K562 (cell line): ENCODE measurements at regions not wholly inside any gene's neighbourhood (a gene's known extent, or its start where the extent isn't known, plus 50 kb on each side); places are given as distances from the start of the nearest gene placed in this dataset.

ENCODE experiments used
- ATAC-seq: fragments of 200-7000 bp; cut with Tn5 transposase; 3 replicates; pipeline ENCODE4 v1.9.1; 2020; ENCODE audit warnings: moderate library complexity
- BruUV-seq: library from RNA; stranded (reverse); fragments of 400-500 nt; replicated peaks from 2 replicates; lab custom pipeline; 2021; lab: Mats Ljungman, UMichigan
- CTCF ChIA-PET: fragments of 300-600 bp; formaldehyde crosslinking; extraction: SDS; loops from one replicate; lab custom pipeline; 2021; ENCODE audit warnings: low intra/inter-chr PET ratio; lab: Yijun Ruan, JAX
- POLR2A ChIA-PET: fragments of 300-600, 350-650 bp; sonication (Branson Sonifier 250); formaldehyde crosslinking; extraction: SDS; loops from one replicate; lab custom pipeline; 2021; ENCODE audit warnings: antibody characterized with exemption, inconsistent platforms; lab: Yijun Ruan, JAX
- DNase-seq, 4 experiments: peaks; one replicate each; pipeline versions ENCODE4 v3.0.0 to v3.0.0-alpha.2; 2011 to 2018; ENCODE audit warnings: low spot score in 3 of 4, mixed read lengths in 3 of 4; ENCODE audit errors: extremely low read depth in 1 of 4
- FAIRE-seq: peaks from 2 replicates; lab custom pipeline; 2011; peaks lifted over from hg19 to GRCh38; lab: Jason Lieb, UNC
- H2AFZ ChIP-seq: 2 replicates; pipeline ENCODE4 v1.6.0; 2011; ENCODE audit warnings: low read depth, low read length, control low read depth, inconsistent platforms
- H3K27ac ChIP-seq: fragments of 200-600 bp; 3 replicates; pipeline ENCODE4 v1.8.0; 2011; ENCODE audit warnings: low read depth, mild to moderate bottlenecking, control low read depth, inconsistent platforms, low read length, moderate library complexity, mixed read lengths; ENCODE audit errors: extremely low read depth
- H3K27me3 ChIP-seq, 2 experiments: fragments of 300-600 bp in 1 of 2; 2 replicates in 1 of 2; 3 replicates in 1 of 2; pipeline versions ENCODE4 v1.6.0 to v1.8.0; 2011; ENCODE audit warnings: inconsistent platforms in 2 of 2, low read length in 2 of 2, mild to moderate bottlenecking in 1 of 2, mixed read lengths in 1 of 2, moderate library complexity in 1 of 2; ENCODE audit not compliant: control insufficient read depth in 2 of 2, insufficient read depth in 2 of 2
- H3K36me3 ChIP-seq: fragments of 300-600 bp; 3 replicates; pipeline ENCODE4 v1.8.0; 2011; ENCODE audit warnings: mild to moderate bottlenecking, low read length, inconsistent platforms; ENCODE audit not compliant: control insufficient read depth, insufficient read depth
- H3K4me1 ChIP-seq, 2 experiments: fragments of 200-600 bp in 1 of 2; replicated peaks in 1 of 2; 2 replicates in 1 of 2; 3 replicates in 1 of 2; pipeline versions ENCODE4 v1.5.1 to v1.8.0; 2011; ENCODE audit warnings: inconsistent platforms in 2 of 2, low read length in 2 of 2, mild to moderate bottlenecking in 1 of 2, mixed read lengths in 1 of 2, moderate library complexity in 1 of 2; ENCODE audit not compliant: control insufficient read depth in 2 of 2, insufficient read depth in 2 of 2
- H3K4me2 ChIP-seq: 2 replicates; pipeline ENCODE4 v1.6.1; 2011; ENCODE audit warnings: low read length, control low read depth, inconsistent platforms, mixed read lengths; ENCODE audit not compliant: insufficient read depth
- H3K4me3 ChIP-seq: fragments of 200-600 bp; sonication (generic), shearing (Covaris generic); 2 replicates; pipeline ENCODE4 v1.5.1; 2016; ENCODE audit warnings: control low read depth, inconsistent platforms
- H3K79me2 ChIP-seq: fragments of 200-600 bp; 3 replicates; pipeline ENCODE4 v1.8.0; 2011; ENCODE audit warnings: low read length, inconsistent platforms; ENCODE audit not compliant: control insufficient read depth, insufficient read depth
- H3K9ac ChIP-seq, 2 experiments: 2 replicates each; pipeline versions ENCODE4 v1.6.0 to v1.6.1; 2011; ENCODE audit warnings: low read depth in 2 of 2, low read length in 2 of 2, control low read depth in 1 of 2, inconsistent platforms in 1 of 2, mild to moderate bottlenecking in 1 of 2, mixed read lengths in 1 of 2; ENCODE audit not compliant: insufficient read depth in 1 of 2
- H3K9me1 ChIP-seq: one replicate; pipeline ENCODE4 v1.6.0; 2011; ENCODE audit warnings: inconsistent platforms, mild to moderate bottlenecking, low read length, moderate library complexity; ENCODE audit not compliant: control insufficient read depth, insufficient read depth
- H3K9me3 ChIP-seq: replicated peaks from 2 replicates; pipeline ENCODE4 v1.5.1; 2011; ENCODE audit warnings: low read depth, low read length, inconsistent platforms; ENCODE audit not compliant: control insufficient read depth, insufficient read depth
- H4K20me1 ChIP-seq: replicated peaks from 2 replicates; pipeline ENCODE4 v1.6.1; 2011; ENCODE audit warnings: low read length, inconsistent platforms, mixed read lengths; ENCODE audit not compliant: control insufficient read depth, insufficient read depth
- CREB3 ChIP-seq: fragments of 450-650 bp; conservative IDR thresholded peaks from 2 replicates; pipeline ENCODE4 v1.6.1; 2016; ENCODE audit warnings: missing genetic modification characterization, low read depth, mild to moderate bottlenecking, missing compliant biosample characterization, moderate library complexity
- E2F8 ChIP-seq: fragments of 450-650 bp; IDR thresholded peaks from 2 replicates; pipeline ENCODE4 v1.7.1; 2018; ENCODE audit warnings: mild to moderate bottlenecking, low read depth; ENCODE audit not compliant: partially characterized antibody
- HLTF ChIP-seq: fragments of 450-650 bp; IDR thresholded peaks from 2 replicates; pipeline ENCODE4 v1.6.1; 2016
- KLF6 ChIP-seq: fragments of 250-450 bp; sonication (Bioruptor Pico); IDR thresholded peaks from 2 replicates; pipeline ENCODE4 v1.4.0; 2020; ENCODE audit warnings: mild to moderate bottlenecking, moderate library complexity, borderline replicate concordance
- MBD1 ChIP-seq: fragments of 250-450 bp; sonication (Bioruptor Pico); IDR thresholded peaks from 2 replicates; pipeline ENCODE4 v1.8.0; 2022; ENCODE audit warnings: inconsistent platforms
- MEIS2 ChIP-seq: fragments of 450-650 bp; IDR thresholded peaks from 2 replicates; pipeline ENCODE4 v1.6.1; 2014; ENCODE audit warnings: mild to moderate bottlenecking; ENCODE audit not compliant: partially characterized antibody
- NKRF ChIP-seq: fragments of 450-650 bp; IDR thresholded peaks from 2 replicates; pipeline ENCODE4 v1.6.1; 2016; ENCODE audit warnings: borderline replicate concordance
- NONO ChIP-seq, 2 experiments: fragments of 200-400 bp in 1 of 2; fragments of 450-650 bp in 1 of 2; formaldehyde crosslinking in 1 of 2; IDR thresholded peaks; 2 replicates each; pipeline ENCODE4 v1.6.1; 2017; ENCODE audit warnings: low read depth in 2 of 2, mild to moderate bottlenecking in 2 of 2, moderate library complexity in 2 of 2, low read length in 1 of 2
- TAL1 ChIP-seq: fragments of 450-650 bp; IDR thresholded peaks from 2 replicates; pipeline ENCODE4 v1.6.1; 2016; ENCODE audit warnings: mild to moderate bottlenecking
- TRIM28 ChIP-seq: fragments of 450-650 bp; IDR thresholded peaks from 2 replicates; pipeline ENCODE4 v1.6.1; 2017
- WHSC1 ChIP-seq: IDR thresholded peaks from one replicate; pipeline ENCODE4 v1.6.1; 2012; ENCODE audit warnings: low read length, control low read depth, inconsistent platforms
- ZNF511 ChIP-seq: sonication (generic); formaldehyde crosslinking; IDR thresholded peaks from 2 replicates; pipeline ENCODE4 v1.8.0; 2022; ENCODE audit warnings: mild to moderate bottlenecking, missing genetic modification reagents
- WGBS: fragments of 100-300 bp; shearing (Covaris generic); methylation state at CpG from one replicate; pipeline ENCODE4 v1.1.6; 2016; ENCODE audit warnings: low coverage, mixed read lengths; ENCODE audit not compliant: insufficient coverage; ENCODE audit errors: missing lambda C conversion rate; 5-methylcytosine and 5-hydroxymethylcytosine counted together
- in situ Hi-C: fragments of 300-500 bp; cut with MboI; formaldehyde crosslinking; loops from 4 replicates; pipeline ENCODE4 v1.15.0; 2018; ENCODE audit warnings: inconsistent platforms, mixed read lengths
- intact Hi-C: fragments of 100-400 bp; cut with micrococcal nuclease; formaldehyde crosslinking; loops from 2 replicates; pipeline ENCODE4 v1.14.2; 2022

- intact Hi-C loops: no loop called here
- H3K79me2 ChIP-seq: no peaks in the 10 kb centered on the region
- H3K27me3 ChIP-seq: no peaks in the 10 kb centered on the region; a peak in 1 of 5 replicates
- FAIRE-seq (no peak), ATAC-seq (no peak), DNase-seq (no peak)
- BruUV-seq: no TSS peak
- no peaks in the 10 kb centered on the region for H3K9me3 ChIP-seq
- CTCF ChIA-PET: no interaction called here
- no peaks in the 10 kb centered on the region for H3K36me3 ChIP-seq
- no peaks in the 10 kb centered on the region for H3K9me1 ChIP-seq
- H4K20me1 ChIP-seq: no peaks in the 10 kb centered on the region; the same call in 1 of the 2 replicates
- no peak overlapping the region for H3K4me2 ChIP-seq
- in situ Hi-C loops: no loop called here
- H3K9ac ChIP-seq: no peak overlapping the region
- POLR2A ChIA-PET: interaction anchor here (0.6 kb wide), 1 partner anchor 13 kb away, joined by 3 read pairs; no protein-coding TSS in a partner anchor
- 0% methylated on average over 4 of the region's 4 CpGs for WGBS
- no peak overlapping the region for H3K4me3 ChIP-seq
- no peak overlapping the region for H3K27ac ChIP-seq
- H2AFZ ChIP-seq: no peak overlapping the region
- no peaks in the 10 kb centered on the region for H3K4me1 ChIP-seq
- TF ChIP-seq NONO (IDR thresholded peaks at IDR 0.05; ENCODE audit: low read depth in 2 of 2, low read length in 1 of 2): no peak
- TF ChIP-seq WHSC1: no peak
- TF ChIP-seq MBD1 (CRISPR knock-in tag): no peak
- no peak for TF ChIP-seq TAL1
- no peak for TF ChIP-seq ZNF511 (CRISPR knock-in tag)
- no peak for TF ChIP-seq HLTF
- no peak for TF ChIP-seq KLF6
- no peak for TF ChIP-seq NKRF
- TF ChIP-seq E2F8: no peak
- no peak for TF ChIP-seq MEIS2
- TF ChIP-seq TRIM28: no peak
- no peak for TF ChIP-seq CREB3
These were observed 56.3 kb upstream of the OLIG3 start for GRCh38 chr6:137550535-137550934.
